HCT116 (cell line): ENCODE measurements at regions not wholly inside any gene's neighbourhood (a gene's known extent, or its start where the extent isn't known, plus 50 kb on each side); places are given as distances from the start of the nearest gene placed in this dataset.

Experiments
- ATAC-seq: fragments of 200-7000 bp; cut with Tn5 transposase; 2 replicates; pipeline ENCODE4 v1.9.1; 2020; ENCODE audit warnings: mild to moderate bottlenecking, moderate library complexity
- BruUV-seq: library from RNA; stranded (reverse); fragments of 400-500 nt; replicated peaks from 2 replicates; lab custom pipeline; 2021; lab: Mats Ljungman, UMichigan
- CTCF ChIA-PET: fragments of 300-600 bp; sonication (Branson Sonifier 250); formaldehyde crosslinking; loops from one replicate; lab custom pipeline; 2021; ENCODE audit warnings: antibody characterized with exemption; lab: Charles Lee
- POLR2A ChIA-PET: fragments of 300-600, 350-600 bp; sonication (Branson Sonifier 250); formaldehyde crosslinking; loops from one replicate; lab custom pipeline; 2021; ENCODE audit warnings: antibody characterized with exemption; lab: Charles Lee
- RAD21 ChIA-PET, 2 experiments: fragments of 300-600 bp; sonication (Branson Sonifier 250); formaldehyde crosslinking; loops; one replicate each; lab custom pipeline; 2023; ENCODE audit warnings: low total read pairs in 2 of 2; ENCODE audit not compliant: uncharacterized antibody in 2 of 2, unreplicated experiment in 2 of 2, low non-redundant PET in 1 of 2; lab: Charles Lee
- DNase-seq: peaks from one replicate; pipeline ENCODE4 v3.0.0-alpha.2; 2010; ENCODE audit warnings: low read depth, low spot score
- H2AFZ ChIP-seq: fragments of 200-600 bp; shearing (Covaris generic), sonication (generic); 2 replicates; pipeline ENCODE4 v1.6.1; 2017; ENCODE audit warnings: low read depth, mixed run types, mixed read lengths, antibody characterized with exemption, low read length; ENCODE audit not compliant: poor library complexity, severe bottlenecking
- H3K27ac ChIP-seq: 2 replicates; pipeline ENCODE4 v1.5.1; 2012; ENCODE audit warnings: low read depth, low read length
- H3K27me3 ChIP-seq: fragments of 200-600 bp; sonication (generic); 2 replicates; pipeline ENCODE4 v1.6.1; 2016; ENCODE audit warnings: mixed run types, low read length, mixed read lengths; ENCODE audit not compliant: insufficient read depth
- H3K36me3 ChIP-seq, 2 experiments: fragments of 200-500 bp in 1 of 2; fragments of 200-600 bp in 1 of 2; sonication (Bioruptor generic) in 1 of 2; sonication (generic) in 1 of 2; 2 replicates each; pipeline versions ENCODE4 v1.5.1 to v1.6.1; 2014 to 2016; ENCODE audit warnings: low read length in 2 of 2, inconsistent platforms in 1 of 2, mixed read lengths in 1 of 2, mixed run types in 1 of 2; ENCODE audit not compliant: insufficient read depth in 2 of 2, control insufficient read depth in 1 of 2
- H3K4me1 ChIP-seq, 2 experiments: fragments of 200-600 bp in 1 of 2; sonication (generic) in 1 of 2; 2 replicates each; pipeline versions ENCODE4 v1.5.1 to v1.6.1; 2012 to 2017; ENCODE audit warnings: low read length in 2 of 2, inconsistent platforms in 1 of 2, mild to moderate bottlenecking in 1 of 2, mixed read lengths in 1 of 2, mixed run types in 1 of 2, moderate library complexity in 1 of 2; ENCODE audit not compliant: insufficient read depth in 2 of 2, control insufficient read depth in 1 of 2
- H3K4me2 ChIP-seq: fragments of 200-600 bp; sonication (generic); 2 replicates; pipeline ENCODE4 v1.6.1; 2017; ENCODE audit warnings: mixed run types, low read length, mixed read lengths
- H3K4me3 ChIP-seq, 2 experiments: fragments of 200-600 bp in 1 of 2; sonication (generic) in 1 of 2; replicated peaks in 1 of 2; 2 replicates each; pipeline ENCODE4 v1.5.1; 2011 to 2016; ENCODE audit warnings: low read length in 2 of 2, control low read depth in 1 of 2, low read depth in 1 of 2, mild to moderate bottlenecking in 1 of 2, mixed read lengths in 1 of 2, mixed run types in 1 of 2
- H3K79me2 ChIP-seq: fragments of 200-600 bp; sonication (generic); 2 replicates; pipeline ENCODE4 v1.6.1; 2017; ENCODE audit warnings: mild to moderate bottlenecking, mixed run types, low read length, moderate library complexity, mixed read lengths; ENCODE audit not compliant: insufficient read depth
- H3K9ac ChIP-seq: fragments of 200-600 bp; sonication (generic); 2 replicates; pipeline ENCODE4 v1.6.1; 2016; ENCODE audit warnings: low read length, mixed read lengths
- H3K9me2 ChIP-seq: fragments of 200-600 bp; sonication (generic), shearing (Covaris generic); 2 replicates; pipeline ENCODE4 v1.6.1; 2017; ENCODE audit warnings: mixed run types, mild to moderate bottlenecking, moderate library complexity; ENCODE audit not compliant: insufficient read depth
- H3K9me3 ChIP-seq, 2 experiments: fragments of 200-500 bp in 1 of 2; fragments of 200-600 bp in 1 of 2; sonication (Bioruptor generic) in 1 of 2; sonication (generic) in 1 of 2; 2 replicates each; pipeline ENCODE4 v1.6.1; 2014 to 2017; ENCODE audit warnings: low read length in 2 of 2, mixed read lengths in 2 of 2, inconsistent platforms in 1 of 2, low read depth in 1 of 2, mild to moderate bottlenecking in 1 of 2, mixed run types in 1 of 2, moderate library complexity in 1 of 2; ENCODE audit not compliant: control insufficient read depth in 1 of 2, insufficient read depth in 1 of 2
- H4K20me1 ChIP-seq: fragments of 200-600 bp; sonication (generic), shearing (Covaris generic); 2 replicates; pipeline ENCODE4 v1.6.1; 2017; ENCODE audit warnings: mixed run types, mild to moderate bottlenecking, moderate library complexity; ENCODE audit not compliant: insufficient read depth
- CBX3 ChIP-seq: IDR thresholded peaks from 2 replicates; pipeline ENCODE4 v1.6.1; 2012; ENCODE audit warnings: low read depth
- CTCF ChIP-seq, 3 experiments: fragments of 200-600 bp in 1 of 3; sonication (generic) in 1 of 3; IDR thresholded peaks in 2 of 3; conservative IDR thresholded peaks in 1 of 3; 2 replicates each; pipeline ENCODE4 v1.5.1; 2012 to 2017; ENCODE audit warnings: low read depth in 2 of 3, low read length in 2 of 3, antibody characterized with exemption in 1 of 3, borderline replicate concordance in 1 of 3, control low read depth in 1 of 3, mild to moderate bottlenecking in 1 of 3, mixed read lengths in 1 of 3, mixed run types in 1 of 3, moderate library complexity in 1 of 3; ENCODE audit not compliant: insufficient read depth in 1 of 3
- EGR1 ChIP-seq: IDR thresholded peaks from 2 replicates; pipeline ENCODE4 v1.6.1; 2012; ENCODE audit warnings: low read depth
- ELF1 ChIP-seq: IDR thresholded peaks from 2 replicates; pipeline ENCODE4 v1.6.1; 2012; ENCODE audit warnings: low read depth, borderline replicate concordance
- EZH2phosphoT487 ChIP-seq: fragments of 200-600 bp; IDR thresholded peaks from 2 replicates; pipeline ENCODE4 v1.6.1; 2018; ENCODE audit warnings: antibody characterized with exemption, borderline replicate concordance
- FOSL1 ChIP-seq: IDR thresholded peaks from 2 replicates; pipeline ENCODE4 v1.6.1; 2012; ENCODE audit warnings: low read depth
- RAD21 ChIP-seq: IDR thresholded peaks from 2 replicates; pipeline ENCODE4 v1.6.1; 2012; ENCODE audit warnings: low read depth, mild to moderate bottlenecking
- SRF ChIP-seq: IDR thresholded peaks from 2 replicates; pipeline ENCODE4 v1.6.1; 2012; ENCODE audit warnings: low read depth
- TCF7L2 ChIP-seq: IDR thresholded peaks from 2 replicates; pipeline ENCODE4 v1.7.0; 2011; ENCODE audit warnings: borderline replicate concordance, inconsistent platforms; ENCODE audit not compliant: insufficient read depth, insufficient read length; ENCODE audit errors: extremely low read depth
- ZFX ChIP-seq: fragments of 450-650 bp; IDR thresholded peaks from 2 replicates; pipeline ENCODE4 v1.6.1; 2017
- intact Hi-C: fragments of 100-400 bp; cut with micrococcal nuclease; formaldehyde crosslinking; loops from 2 replicates; pipeline ENCODE4 v1.10.0; 2022
- TF ChIP-seq, protein P1 (sequence below): IDR thresholded peaks from 2 replicates; pipeline ENCODE4 v1.6.1; 2011; ENCODE audit warnings: mild to moderate bottlenecking, low read length, moderate library complexity; ENCODE audit not compliant: insufficient replicate concordance; ENCODE audit errors: extremely low read depth

GRCh38 chr1:95572002-95572401 is 338.0 kb downstream of the RWDD3 start (continued):
- no peak for TF ChIP-seq CTCF (IDR thresholded peaks at IDR 0.05 in 2 of 3, conservative IDR thresholded peaks at IDR 0.05 in 1 of 3; ENCODE audit: borderline replicate concordance in 1 of 3, insufficient read depth in 1 of 3, low read depth in 2 of 3, low read length in 2 of 3)
- no peak for TF ChIP-seq CBX3

DNA sequence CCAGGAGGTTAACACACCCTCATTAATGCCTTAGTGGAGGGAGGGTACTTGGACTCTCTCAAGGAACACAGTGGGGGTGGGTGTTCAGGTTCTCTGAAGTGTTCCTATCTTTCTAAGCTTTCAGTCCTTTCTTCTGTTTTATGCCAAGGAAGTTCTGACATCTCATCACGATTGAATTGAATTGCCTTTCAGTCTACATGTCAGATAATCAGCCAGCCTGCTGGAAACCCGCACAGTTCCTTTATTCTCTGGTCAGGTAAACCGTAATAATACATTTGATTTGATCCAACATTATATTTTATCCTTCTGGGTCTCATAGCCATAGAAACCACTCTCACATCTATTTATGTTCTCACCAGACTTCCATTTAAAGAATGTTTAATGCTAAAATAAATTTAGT is 339.0 kb downstream of the RWDD3 start:
- ATAC-seq (no peak), DNase-seq (no peak)
- H3K27me3 ChIP-seq, result no peaks in the 10 kb centered on the region
- ChIA-PET RAD21 (no interaction called here), POLR2A (no interaction called here), CTCF (no interaction called here)
- no TSS peak for BruUV-seq
- H3K4me2 ChIP-seq, result no peak overlapping the region
- no peak overlapping the region for H2AFZ ChIP-seq
- H3K9ac ChIP-seq, result no peak overlapping the region
- TF ChIP-seq FOSL1 (no peak), EGR1 (no peak), CTCF (IDR thresholded peaks at IDR 0.05 in 2 of 3, conservative IDR thresholded peaks at IDR 0.05 in 1 of 3; ENCODE audit: borderline replicate concordance in 1 of 3, insufficient read depth in 1 of 3, low read depth in 2 of 3, low read length in 2 of 3) (no peak), TCF7L2 (no peak), ZFX (no peak), RAD21 (no peak), EZH2phosphoT487 (no peak), CBX3 (no peak), ELF1 (no peak), SRF (no peak)
- TF ChIP-seq, protein P1, sequence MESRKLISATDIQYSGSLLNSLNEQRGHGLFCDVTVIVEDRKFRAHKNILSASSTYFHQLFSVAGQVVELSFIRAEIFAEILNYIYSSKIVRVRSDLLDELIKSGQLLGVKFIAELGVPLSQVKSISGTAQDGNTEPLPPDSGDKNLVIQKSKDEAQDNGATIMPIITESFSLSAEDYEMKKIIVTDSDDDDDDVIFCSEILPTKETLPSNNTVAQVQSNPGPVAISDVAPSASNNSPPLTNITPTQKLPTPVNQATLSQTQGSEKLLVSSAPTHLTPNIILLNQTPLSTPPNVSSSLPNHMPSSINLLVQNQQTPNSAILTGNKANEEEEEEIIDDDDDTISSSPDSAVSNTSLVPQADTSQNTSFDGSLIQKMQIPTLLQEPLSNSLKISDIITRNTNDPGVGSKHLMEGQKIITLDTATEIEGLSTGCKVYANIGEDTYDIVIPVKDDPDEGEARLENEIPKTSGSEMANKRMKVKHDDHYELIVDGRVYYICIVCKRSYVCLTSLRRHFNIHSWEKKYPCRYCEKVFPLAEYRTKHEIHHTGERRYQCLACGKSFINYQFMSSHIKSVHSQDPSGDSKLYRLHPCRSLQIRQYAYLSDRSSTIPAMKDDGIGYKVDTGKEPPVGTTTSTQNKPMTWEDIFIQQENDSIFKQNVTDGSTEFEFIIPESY, result no peak
- no peaks in the 10 kb centered on the region for H3K36me3 ChIP-seq
- no peak overlapping the region for H3K27ac ChIP-seq
- H3K9me3 ChIP-seq, result no peaks in the 10 kb centered on the region
- no peaks in the 10 kb centered on the region for H4K20me1 ChIP-seq
- H3K4me1 ChIP-seq, result no peaks in the 10 kb centered on the region
- intact Hi-C loops, result no loop called here
- no peaks in the 10 kb centered on the region for H3K9me2 ChIP-seq
- H3K79me2 ChIP-seq, result no peaks in the 10 kb centered on the region
- H3K4me3 ChIP-seq, result no peak overlapping the region
